ENCODE measurements at regions not wholly inside any gene's neighbourhood (a gene's known extent, or its start where the extent isn't known, plus 50 kb on each side); places are given as distances from the start of the nearest gene placed in this dataset.

DNA sequence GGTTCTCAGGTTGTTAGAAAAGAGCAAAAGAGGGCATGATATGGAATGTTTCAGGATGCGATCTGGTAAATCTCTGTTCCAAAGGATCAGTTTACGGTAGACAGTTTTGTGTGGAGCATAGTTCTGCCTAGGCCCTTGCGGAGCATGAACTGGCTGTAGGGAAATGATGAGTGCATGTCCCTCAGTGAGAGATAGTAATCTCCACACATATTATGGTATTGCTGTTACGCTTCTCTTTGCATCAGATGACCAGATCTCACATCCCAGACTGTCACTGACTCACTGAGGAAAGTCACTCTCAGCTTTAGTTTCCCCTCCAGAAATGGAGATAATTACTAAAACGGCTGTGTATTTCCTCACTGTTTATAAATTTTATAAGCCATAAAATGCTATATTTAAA, 836.0 kb downstream of the JRKL start:
- H3K4me3 Mint-ChIP-seq: no peak overlapping the region
- H3K27ac Mint-ChIP-seq: no peak overlapping the region
- CTCF ChIA-PET: no interaction called here

DNA sequence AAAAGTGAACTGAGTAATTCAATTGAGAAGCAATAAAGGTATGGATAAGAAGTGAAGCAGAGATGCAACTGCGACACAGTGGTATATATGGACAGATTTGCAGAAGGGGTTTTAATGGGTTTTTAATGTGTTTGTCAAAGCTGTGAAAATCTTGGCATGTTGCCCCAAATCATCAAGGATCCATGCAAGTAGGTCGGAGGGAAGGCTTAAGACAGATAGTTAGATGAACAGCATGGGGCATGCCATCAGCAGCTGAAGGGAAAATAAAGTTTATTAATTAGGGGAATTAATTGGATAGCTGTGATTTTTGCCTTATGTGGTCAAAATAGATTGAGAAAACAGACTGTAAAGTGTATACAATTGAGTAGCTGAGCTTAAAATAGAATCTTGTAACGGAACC, 840.1 kb downstream of the JRKL start:
- Mint-ChIP-seq H3K36me3 (ENCODE audit: low read depth) (no peaks in the 10 kb centered on the region), H3K27ac (no peak overlapping the region), H3K27me3 (no peaks in the 10 kb centered on the region), H3K9me3 (peaks cover 5% of the 10 kb centered on the region), H3K4me3 (no peak overlapping the region), H3K4me1 (ENCODE audit: low read depth) (no peaks in the 10 kb centered on the region)
- ATAC-seq (no peak), DNase-seq (no peak)
- ChIA-PET CTCF (no interaction called here), POLR2A (no interaction called here)
- TF ChIP-seq, protein P1, sequence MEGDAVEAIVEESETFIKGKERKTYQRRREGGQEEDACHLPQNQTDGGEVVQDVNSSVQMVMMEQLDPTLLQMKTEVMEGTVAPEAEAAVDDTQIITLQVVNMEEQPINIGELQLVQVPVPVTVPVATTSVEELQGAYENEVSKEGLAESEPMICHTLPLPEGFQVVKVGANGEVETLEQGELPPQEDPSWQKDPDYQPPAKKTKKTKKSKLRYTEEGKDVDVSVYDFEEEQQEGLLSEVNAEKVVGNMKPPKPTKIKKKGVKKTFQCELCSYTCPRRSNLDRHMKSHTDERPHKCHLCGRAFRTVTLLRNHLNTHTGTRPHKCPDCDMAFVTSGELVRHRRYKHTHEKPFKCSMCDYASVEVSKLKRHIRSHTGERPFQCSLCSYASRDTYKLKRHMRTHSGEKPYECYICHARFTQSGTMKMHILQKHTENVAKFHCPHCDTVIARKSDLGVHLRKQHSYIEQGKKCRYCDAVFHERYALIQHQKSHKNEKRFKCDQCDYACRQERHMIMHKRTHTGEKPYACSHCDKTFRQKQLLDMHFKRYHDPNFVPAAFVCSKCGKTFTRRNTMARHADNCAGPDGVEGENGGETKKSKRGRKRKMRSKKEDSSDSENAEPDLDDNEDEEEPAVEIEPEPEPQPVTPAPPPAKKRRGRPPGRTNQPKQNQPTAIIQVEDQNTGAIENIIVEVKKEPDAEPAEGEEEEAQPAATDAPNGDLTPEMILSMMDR (IDR thresholded peaks at IDR 0.05): no peak
- intact Hi-C loops (cut with micrococcal nuclease): no loop called here

More for the DNA sequence above, 836.0 kb downstream of the JRKL start:
- TF ChIP-seq, protein P1 (IDR thresholded peaks at IDR 0.05): no peak
- intact Hi-C loops (cut with micrococcal nuclease): no loop called here
- no peak for DNase-seq
- Mint-ChIP-seq H3K27me3 (no peaks in the 10 kb centered on the region), H3K9me3 (peaks cover 5% of the 10 kb centered on the region), H3K4me1 (ENCODE audit: low read depth) (no peaks in the 10 kb centered on the region), H3K36me3 (ENCODE audit: low read depth) (no peaks in the 10 kb centered on the region)
- POLR2A ChIA-PET: no interaction called here
- ATAC-seq: no peak

DNA sequence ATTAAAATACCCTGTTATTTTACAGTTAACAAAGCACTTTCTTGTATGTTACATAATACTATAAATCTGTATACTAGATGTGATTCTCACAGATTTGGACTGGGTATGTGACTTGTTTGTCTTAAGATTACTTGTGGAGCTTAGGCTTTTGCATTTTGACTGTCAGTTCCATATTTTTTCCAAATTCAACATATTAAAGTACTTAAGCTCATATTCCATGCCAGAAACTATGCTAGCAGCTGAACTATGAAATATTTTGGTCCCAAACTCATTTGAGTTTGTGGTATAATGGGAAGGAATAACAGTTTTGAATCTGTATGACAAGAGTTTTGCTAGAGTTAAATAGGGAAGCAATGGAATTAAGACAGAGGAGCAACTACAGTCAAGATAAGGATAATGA, 841.4 kb downstream of the JRKL start:
- intact Hi-C loops (cut with micrococcal nuclease): no loop called here
- ATAC-seq (no peak), DNase-seq (no peak)
- TF ChIP-seq, protein P1 (IDR thresholded peaks at IDR 0.05): no peak
- Mint-ChIP-seq H3K4me1 (ENCODE audit: low read depth) (no peaks in the 10 kb centered on the region), H3K4me3 (no peak overlapping the region), H3K36me3 (ENCODE audit: low read depth) (no peaks in the 10 kb centered on the region), H3K27ac (no peak overlapping the region), H3K27me3 (no peaks in the 10 kb centered on the region), H3K9me3 (peaks cover 5% of the 10 kb centered on the region)
- ChIA-PET CTCF (no interaction called here), POLR2A (no interaction called here)

DNA sequence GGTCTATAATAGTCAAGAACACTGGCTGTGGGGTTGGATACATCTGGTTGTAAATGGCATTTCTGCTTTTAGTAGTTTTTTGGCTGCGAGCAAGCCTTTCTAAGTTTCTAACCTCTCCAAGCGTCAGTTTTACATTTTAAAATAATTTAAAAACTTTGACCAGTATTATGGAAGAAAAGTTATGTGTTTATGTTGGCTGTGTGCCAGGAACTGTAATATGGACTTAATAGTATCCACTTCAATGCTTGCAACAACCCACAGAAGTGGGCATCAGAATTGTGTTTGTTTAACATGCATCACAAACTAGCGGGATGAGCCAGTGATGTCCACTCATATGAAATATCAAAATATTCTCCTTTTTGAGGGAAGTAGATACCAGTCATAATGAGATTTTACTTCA, 844.2 kb downstream of the JRKL start:
- TF ChIP-seq, protein P1 (IDR thresholded peaks at IDR 0.05): no peak
- DNase-seq: no peak
- no peak for ATAC-seq
- intact Hi-C loops (cut with micrococcal nuclease): no loop called here
- H3K9me3 Mint-ChIP-seq: peaks cover 5% of the 10 kb centered on the region
- H3K27me3 Mint-ChIP-seq: no peaks in the 10 kb centered on the region
- POLR2A ChIA-PET: no interaction called here
- CTCF ChIA-PET: no interaction called here
- H3K4me1 Mint-ChIP-seq (ENCODE audit: low read depth): no peaks in the 10 kb centered on the region
- H3K36me3 Mint-ChIP-seq (ENCODE audit: low read depth): no peaks in the 10 kb centered on the region
- H3K4me3 Mint-ChIP-seq: no peak overlapping the region
- H3K27ac Mint-ChIP-seq: no peak overlapping the region

DNA sequence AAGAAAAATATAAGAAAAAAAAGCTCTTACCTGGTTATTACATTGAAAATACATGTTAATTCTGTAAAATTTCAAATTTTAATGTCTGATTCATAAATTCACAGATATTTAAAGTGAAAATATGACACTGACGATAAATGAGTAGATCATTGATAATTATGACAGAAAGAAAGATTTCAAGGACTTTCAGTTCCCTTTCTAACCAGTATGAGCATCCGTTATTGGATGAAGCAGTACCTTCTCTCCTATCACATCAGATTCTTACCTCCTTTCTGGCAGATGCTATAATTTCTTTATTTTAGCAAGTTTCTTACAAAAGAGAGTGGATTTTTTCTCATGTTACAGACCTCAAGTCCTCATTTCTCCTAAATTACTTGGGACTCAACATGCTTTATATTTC, 847.3 kb downstream of the JRKL start:
- ATAC-seq: no peak
- TF ChIP-seq, protein P1 (IDR thresholded peaks at IDR 0.05): no peak
- intact Hi-C loops (cut with micrococcal nuclease): no loop called here
- no peak overlapping the region for H3K4me3 Mint-ChIP-seq
- no peaks in the 10 kb centered on the region for H3K9me3 Mint-ChIP-seq
- no peaks in the 10 kb centered on the region for H3K27me3 Mint-ChIP-seq
- H3K36me3 Mint-ChIP-seq (ENCODE audit: low read depth): no peaks in the 10 kb centered on the region
- H3K4me1 Mint-ChIP-seq (ENCODE audit: low read depth): no peaks in the 10 kb centered on the region
- no peak for DNase-seq
- POLR2A ChIA-PET: no interaction called here
- CTCF ChIA-PET: no interaction called here
- H3K27ac Mint-ChIP-seq: no peak overlapping the region
